Hepatic stellate cell (primary cell): ENCODE measurements at regions not wholly inside any gene's neighbourhood (a gene's known extent, or its start where the extent isn't known, plus 50 kb on each side); places are given as distances from the start of the nearest gene placed in this dataset.

Experiments used
- DNase-seq: peaks from one replicate; pipeline ENCODE4 v3.0.0; 2011; ENCODE audit warnings: low spot score

DNA sequence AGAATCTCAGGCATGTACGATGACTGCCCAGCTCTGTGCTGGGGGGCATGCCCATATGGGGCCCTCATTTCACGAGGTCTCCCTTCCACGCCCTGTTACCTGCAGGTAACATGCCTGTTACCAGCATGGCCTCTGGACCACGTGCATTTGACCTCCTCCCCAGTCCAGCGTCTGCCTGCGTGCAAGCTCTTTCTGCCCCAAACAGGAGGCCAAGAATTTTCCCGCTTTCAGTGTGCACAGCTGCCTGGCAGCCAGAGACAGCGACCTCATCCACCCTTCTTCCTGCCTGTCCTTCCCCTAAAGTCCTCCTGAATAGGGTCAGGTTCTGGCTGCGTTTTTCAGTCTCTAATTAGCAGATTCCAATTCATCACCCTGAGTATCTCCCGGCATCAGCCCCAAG, 306.5 kb upstream of the ZFHX3 start:
- DNase-seq: no peak

DNA sequence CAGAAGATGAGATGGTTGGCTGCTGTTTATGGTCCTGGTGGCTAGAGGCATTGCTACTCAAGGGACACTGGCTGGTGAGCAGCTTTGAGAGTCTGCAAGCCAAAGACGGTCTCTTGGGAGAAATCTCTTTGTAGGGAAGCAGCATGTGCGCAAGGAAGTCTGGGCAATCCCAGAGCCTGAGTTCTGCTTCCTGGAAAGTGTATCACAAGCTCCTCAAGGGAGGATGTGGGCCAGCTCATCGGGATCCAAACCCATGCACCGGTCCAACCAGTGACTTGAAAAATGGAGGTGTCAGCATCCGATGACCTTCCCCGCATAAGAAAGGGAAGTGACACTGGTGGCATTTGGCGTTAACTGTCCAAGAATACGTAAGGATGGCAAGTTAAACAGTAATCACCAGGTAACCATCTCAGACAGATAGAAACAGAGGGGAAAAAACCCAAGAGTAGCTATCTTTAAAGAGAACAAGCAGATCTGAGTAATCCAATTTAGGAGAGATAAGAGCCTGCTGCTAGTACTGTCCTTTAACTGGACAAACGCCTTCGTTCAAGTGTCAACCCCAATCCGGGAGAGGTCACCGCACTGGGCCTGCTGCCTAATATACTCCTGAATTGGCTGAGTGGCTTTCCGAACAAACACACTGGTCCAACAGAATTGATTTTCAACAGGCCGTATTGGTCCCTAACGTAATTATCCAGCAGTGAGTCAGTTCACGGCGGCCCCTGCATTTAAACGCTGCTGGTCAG, 303.0 kb upstream of the ZFHX3 start:
- no peak for DNase-seq

DNA sequence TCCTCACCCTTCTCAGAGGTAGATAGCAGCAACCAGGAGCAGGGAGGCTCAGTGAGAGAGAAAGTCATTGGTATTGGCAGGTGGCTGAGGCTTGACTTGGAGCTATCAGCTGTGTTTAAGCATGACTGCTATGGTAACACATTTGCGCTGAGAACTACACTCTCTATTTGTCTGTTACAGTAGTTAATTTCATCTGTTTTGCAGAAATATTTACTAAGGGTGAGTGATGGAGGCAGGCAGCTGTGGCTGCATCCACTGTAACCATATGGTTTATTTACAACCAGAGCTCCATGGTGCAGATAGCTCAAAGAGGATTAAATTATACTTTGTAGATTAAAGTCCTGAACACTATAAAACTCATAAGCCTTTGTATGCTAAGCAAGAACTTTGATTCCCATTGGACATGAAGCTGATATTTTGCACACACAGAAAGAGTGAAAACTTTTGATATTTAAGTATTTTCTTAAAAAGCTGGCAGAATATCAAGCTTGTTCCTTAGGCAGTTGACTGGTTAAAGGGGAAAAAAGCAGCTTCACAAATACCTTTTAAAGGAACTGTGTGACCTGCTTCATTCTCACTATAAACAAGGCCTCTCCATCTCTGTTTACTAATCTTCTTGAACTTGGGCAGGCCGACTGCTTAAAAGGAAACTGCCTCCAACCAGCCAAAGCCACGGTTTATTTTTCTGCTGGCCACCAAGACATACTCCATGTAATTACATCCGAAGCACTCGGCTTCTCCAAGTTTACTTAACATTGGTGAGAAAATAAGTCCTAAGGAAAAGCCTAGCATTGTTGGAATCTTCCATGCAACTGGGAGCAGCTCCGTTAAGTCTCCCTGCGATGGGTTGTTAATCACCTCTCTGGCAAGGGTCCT, 299.8 kb upstream of the ZFHX3 start:
- DNase-seq: no peak

DNA sequence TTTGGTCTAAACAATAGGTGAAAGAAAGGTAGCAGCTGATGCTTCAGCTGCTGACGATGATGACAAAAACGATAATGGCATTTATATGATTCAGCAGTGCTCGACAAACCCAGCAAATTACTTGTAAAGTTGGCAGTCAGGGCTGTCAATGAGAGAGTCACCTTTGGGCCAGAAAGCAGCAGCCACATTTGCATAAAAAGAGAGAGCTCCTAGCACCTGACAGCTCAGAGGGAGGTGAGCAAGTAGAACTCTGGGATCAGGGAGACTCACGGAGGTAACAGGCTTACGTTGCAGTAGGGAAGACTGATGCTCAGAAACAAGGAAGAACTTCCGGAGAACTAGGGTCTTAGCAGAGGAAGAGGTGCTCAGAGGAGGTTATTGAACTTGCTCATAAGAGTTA, 291.9 kb upstream of the ZFHX3 start:
- no peak for DNase-seq

DNA sequence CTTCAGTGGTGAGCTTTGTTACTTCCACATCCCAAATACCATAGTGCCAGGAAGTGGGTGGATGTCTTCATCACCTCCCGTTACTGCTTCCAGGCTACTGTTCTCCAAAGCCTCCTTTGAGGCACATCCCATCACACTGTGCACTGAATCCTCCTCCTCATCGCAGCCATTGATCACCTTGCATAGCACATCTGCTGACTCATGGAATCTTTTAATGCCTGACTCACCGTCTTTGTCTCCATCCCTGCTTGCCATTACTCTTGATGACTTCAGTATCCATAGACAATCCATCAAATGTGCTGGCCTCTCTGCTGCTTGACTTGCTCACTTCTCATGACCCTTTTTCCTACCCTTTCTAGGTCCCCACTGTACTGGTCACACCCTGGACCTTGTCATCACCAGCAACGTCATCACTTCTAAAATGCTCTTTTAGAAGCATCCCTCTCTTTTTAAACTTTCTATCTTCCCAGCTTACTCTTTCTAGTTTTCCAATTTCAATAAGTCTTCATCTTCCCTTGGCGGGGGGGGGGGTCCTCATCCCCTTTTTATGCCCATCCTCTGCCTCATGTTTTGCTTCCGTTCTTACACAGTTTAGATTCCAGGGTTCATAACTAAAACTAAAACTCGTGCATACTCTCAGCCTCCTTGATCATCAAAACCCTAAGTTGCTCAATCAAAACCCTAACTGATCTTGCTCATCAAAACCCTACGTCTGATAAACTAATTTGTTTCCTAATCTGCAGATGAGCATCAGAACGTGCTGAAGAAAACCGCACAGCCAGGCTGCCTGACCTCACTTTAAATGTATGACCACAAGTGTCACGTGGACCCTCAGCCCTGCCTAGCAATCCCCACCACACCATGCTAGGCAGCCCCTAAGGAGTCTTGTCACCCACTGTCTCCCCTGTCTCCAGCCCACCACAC, 289.7 kb upstream of the ZFHX3 start:
- DNase-seq: no peak

DNA sequence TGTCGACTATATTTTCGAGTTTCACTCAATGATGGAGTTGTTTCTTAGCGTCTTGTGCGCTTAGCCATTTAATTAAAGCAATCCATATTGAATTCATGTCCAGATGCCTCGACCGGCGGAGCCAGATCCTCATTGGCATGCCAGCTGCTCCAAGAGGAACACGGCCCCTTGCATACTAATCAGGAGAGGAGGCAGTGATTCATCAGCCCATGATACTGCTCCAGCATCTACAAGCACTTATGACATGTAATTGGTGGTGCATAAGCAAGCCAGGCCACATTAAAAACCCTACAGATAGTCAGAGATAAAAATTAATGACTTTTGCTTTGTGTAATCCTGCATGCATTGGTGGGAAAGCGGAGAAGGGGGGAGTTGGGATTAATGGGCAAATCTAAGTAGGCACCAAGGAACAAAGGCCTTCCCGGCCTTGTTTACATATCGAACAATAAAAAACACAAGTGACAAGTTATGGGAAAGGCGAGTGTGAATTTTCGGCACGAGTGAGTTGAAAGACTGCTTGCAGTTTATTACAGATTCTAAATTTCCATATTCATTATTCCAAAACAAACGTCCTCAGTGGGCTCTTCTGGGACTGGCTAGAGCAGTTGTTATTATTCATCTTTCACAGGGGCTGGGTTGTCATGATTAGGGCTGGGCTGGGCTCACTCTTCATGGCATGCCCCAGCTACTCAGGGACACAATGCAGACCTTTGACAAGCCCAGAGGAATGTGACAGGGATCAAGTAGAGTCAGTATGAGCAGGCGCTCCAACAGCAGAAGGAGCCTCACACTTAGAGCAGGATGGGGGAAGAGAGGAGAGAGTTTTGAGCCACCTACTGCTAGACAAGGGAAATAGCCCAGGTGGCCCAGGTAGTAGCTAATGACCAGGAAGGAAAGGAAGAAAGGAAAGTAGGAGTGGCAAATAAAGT, 281.7 kb upstream of the ZFHX3 start:
- DNase-seq: no peak

DNA sequence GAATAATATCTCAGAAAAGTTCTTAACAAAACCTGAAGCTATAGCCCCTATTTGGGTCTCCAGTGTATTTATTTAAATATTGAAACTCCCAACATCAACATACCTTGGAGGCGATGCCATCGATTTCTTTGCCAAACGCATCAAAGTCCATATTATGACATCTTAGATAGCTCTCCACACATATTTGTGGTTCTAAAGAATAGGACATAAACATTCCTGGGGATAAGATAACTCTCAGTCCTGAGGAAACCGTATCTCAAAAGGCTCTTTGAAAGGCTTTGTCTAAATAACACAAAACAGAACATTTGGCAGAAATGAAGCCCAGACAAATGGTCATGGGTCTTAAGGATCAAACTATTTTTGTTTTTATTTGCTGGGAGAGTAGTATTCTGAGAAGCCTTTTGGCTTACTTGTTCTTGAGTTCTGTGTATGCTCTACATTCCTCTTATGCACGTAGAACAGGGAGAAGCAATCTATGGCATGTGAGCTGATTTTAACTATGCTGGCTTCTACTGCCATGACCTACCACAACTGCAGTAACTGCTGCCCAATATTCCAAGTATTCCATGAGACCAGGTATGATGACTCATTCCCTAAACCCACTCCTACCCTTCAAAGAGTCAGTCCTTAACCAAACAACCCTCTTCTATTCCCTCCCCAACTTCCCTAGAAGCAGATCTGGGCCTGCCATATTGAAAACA, 279.0 kb upstream of the ZFHX3 start:
- DNase-seq: no peak

DNA sequence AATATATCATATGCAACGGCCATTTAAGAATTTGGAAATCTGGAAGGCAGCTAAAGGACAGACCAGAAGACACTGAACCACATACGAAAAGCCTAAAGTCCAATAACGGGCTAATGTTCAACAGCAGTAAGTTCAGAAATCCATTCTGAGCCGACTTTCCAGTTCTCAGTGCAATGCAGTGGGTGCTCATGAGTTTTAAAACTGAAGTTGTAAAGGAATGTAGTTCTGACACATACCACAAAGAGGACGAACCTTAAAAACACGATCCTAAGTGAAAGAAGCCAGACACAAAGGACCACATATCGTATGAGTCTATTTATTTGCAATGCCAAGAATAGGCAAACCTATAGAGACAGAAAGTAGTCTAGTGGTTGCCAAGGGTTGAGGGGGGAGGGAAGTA, 278.3 kb upstream of the ZFHX3 start:
- DNase-seq: no peak

DNA sequence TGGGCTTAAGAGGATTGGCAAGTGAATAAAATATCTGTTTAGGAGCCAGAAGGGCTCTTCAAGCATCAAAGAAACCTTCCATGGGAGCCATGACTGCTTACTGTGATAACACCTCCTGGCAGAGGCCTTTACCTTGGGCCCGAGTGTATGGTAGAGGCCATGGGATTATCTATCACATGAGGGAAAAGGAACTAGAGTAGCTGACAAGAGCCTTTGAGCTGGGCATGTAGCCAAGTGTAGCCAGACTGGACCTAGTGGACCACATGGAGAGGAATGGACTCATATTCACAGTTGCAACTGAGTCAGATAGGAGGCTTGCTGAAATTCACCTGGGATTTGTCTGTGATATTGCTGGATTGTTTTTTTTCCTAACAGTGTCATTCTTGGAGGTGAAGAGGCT, 276.0 kb upstream of the ZFHX3 start:
- no peak for DNase-seq

DNA sequence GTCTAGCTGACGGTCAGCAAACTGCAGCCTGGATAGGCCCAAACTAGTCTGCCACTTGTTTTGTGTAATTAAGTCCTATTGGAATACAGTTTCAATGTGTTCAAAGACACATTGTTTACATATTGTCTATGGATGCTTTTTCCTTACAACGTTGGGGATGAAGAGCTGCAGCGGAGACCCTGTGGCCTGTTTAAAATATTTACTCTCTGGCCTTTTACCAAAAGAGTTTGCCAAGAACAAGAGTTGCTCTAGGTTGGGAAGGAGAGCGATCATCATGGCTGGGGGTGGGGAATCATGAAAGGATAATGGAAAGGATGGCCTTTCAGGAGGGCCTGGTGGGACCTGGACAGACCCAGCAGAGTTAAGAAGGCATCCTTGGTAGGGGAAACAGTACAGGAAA, 274.9 kb upstream of the ZFHX3 start:
- DNase-seq: no peak

DNA sequence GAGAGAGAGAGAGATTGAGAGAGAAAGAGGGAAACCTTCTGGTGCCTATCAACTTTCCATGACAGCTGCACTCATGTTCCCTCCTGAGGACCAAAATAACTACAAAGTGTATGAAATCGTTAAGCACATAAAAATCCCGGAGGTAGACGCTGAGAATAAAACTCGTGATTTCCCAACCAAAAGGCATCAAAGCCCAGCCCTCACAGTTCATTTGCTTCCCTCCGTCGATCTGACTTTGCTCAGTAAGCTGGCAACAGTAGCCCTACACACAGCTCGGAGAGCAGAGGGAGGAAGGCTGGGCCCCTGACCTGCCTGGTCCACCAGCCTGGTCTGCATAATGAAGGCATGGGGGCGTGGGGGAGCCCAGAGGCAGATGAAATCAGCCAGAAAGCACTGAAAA, 273.9 kb upstream of the ZFHX3 start:
- no peak for DNase-seq

DNA sequence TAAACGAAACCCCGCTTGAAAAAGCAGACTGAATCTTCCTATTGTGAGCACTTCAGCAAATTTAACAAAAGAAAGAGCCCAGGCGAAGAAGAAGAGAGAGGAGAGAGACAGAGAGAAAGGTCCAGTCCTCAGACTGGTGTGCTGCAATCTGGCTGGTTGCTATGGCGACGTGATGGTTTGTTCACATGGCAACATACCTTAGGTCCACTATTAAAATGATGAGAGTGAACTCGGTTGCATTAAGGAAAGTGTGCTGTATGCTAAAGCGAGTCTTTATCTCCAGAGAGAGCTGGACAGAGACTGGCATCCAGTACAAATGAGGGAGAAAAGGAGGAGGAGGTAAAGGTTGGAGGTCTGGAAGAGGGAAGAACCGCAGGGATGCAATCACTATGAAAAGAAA, 271.8 kb upstream of the ZFHX3 start:
- DNase-seq: no peak

DNA sequence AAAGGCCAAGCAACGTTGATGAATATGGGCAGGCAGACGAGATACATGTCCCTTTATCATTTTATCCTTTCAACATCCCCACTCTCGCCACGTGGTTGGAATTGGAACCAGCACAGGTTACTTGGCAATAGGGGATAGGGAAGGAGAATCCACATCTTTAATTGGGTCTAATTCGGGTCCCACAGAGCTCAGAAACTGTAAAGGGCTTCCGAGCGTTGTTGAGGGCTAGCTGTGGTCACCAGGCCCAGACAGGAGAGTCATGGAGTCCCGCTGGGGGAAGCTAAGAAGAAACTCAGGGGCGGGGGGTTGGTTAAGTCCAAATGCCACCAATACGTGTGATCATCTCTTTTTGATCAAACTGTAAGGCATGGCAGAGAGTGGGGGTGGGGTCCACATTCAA, 271.3 kb upstream of the ZFHX3 start:
- no peak for DNase-seq

DNA sequence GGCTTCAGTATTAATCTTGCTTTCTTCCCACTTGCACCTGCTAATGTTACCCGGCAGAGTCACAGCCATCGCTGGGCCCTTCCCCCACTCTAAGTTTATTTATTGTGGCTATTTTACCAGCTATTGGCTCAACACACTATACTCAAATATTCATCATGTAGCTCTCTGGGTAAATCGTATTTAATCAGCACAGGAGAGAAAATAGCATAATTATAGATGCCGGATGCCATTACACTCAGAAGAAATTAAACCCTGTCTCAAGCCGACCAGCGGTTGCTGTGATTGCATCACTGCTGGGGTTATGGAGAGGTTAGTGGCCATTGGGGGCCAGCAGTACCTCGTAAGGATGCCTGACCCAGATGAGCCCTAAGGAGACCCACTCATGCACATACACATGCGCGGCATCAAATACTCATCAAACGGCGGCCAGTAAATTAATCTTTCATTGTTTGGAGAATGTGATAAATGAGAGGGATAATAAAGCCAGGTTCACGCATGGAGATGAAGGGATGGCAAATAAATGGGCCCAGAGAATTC, 269.5 kb upstream of the ZFHX3 start:
- DNase-seq: no peak

DNA sequence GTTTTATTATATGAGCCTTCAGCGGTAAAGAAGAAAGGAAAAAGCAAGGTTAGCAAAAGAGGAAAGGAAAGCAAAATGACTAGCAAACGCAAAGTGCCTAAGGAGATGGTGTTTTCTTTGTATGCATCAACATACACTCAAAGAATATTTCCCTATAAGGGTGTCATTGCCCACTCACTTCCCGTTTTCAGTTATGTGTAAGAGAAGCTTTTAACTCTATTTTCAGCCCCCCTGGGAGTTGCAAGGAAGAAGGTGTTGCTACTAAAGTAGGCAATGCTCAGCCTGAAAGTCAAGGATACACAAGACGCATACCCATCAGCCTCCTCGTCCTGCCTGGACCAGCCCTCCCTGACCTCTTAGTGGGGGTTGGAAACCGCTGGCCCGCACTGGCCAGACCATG, 267.7 kb upstream of the ZFHX3 start:
- DNase-seq: no peak

DNA sequence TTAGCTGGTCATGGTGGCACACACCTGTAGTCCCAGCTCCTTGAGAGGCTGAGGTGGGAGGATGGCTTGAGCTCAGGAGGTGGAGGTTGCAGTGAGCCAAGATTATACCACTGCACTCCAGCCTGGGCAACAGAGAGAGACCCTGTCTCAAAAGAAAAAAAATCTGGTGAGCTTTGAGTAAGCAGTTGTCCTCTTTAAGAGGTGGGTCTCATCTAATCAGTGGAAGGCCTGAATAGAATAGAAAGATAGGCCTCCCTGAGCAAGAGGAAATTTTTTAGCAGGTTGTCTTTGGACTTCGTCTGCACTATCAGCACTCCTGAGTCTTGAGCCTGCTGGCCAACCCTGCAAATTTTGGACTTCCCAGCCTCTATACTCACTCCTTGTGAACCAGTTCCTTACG, 266.0 kb upstream of the ZFHX3 start:
- DNase-seq: no peak

DNA sequence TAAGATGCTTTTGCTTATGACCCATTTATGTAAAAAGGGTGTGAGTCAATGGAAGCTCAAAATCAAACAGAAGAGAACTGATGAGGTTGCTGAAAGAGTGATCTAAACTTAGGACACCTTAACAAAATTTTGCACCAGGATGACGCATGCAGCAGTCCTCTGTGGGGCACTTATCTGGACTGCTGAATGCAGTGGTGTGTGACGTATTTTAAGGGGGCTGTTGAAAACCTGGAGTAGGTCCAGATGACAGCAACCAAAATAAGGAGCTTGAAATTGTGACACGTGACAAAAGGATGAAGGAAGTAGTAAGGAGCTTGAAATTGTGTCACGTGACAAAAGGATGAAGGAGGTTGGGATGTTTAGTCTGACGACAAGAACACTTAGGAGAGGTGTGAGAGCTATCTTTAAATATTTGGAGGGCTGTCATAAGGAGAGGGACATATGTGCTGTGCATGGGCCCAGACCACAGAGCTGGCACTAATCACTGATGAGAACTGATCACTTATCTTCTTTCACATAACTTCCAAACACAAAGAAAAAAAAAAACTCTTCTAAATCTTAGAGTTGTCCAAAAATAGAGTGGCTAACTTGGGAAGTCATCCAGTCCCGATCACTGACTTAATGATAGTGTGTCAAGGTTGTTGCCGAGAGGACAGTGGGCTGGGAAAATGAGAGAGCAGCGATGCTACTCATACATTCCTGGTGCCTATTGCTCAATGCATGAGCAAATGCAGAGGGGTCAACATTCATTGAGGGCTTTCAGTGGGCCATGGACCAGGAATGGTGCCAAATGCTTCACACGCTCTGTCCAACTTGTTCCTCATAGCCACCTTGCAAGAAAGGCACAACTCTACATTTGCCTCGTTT, 264.2 kb upstream of the ZFHX3 start:
- DNase-seq: no peak

DNA sequence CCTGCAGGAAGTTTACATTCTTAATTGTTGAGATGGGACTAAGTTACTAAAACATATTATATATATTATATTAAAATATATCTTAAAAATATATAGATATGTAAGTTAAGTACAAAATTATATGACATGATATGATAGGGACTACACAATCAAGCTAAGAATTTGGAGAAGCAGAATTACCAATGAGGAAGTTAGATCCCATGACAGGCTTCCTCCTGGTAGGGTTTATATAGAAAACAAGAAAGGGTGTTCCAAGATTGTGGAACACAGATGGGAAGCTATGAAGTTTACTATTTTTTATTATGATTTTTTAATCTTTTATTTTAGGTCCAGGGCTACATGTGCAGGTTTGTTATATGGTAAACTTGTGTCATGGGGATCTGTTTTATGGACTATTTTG, 260.8 kb upstream of the ZFHX3 start:
- DNase-seq: no peak

DNA sequence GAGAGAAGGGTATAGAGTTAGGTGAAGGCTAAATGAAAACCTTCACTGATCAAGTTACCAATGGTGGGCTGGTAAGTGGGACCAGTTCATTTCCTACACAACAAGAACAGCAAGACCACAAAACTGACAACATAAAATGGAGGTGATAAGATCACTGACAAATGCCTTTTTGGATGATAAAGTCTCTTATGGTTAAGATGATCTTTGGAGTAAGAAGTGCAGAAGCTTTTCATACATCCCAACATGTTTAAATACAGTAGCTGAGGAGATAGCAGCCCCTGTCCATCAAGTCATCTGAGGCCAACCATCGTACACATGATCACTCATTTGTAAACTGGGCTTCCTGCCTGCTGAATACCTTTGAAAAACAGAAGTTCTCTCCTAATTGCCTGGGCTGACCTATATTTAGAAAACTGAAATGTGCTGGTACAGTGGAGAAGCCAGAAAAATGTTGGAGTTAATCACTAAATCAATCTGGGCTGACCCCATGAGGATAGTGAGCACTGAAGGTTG, 259.0 kb upstream of the ZFHX3 start:
- no peak for DNase-seq
